GM18861 (cell line): ENCODE measurements at regions not wholly inside any gene's neighbourhood (a gene's known extent, or its start where the extent isn't known, plus 50 kb on each side); places are given as distances from the start of the nearest gene placed in this dataset.

Source experiments
- ATAC-seq: cut with Tn5 transposase; IDR thresholded peaks from one replicate; pipeline ENCODE4 v1.9.1; 2021; ENCODE audit not compliant: unreplicated experiment

GRCh38 chr20:50272724-50273446 is 82.3 kb downstream of the CEBPB start:
- ATAC-seq: no peak

GRCh38 chr20:50273601-50274491 is 83.2 kb downstream of the CEBPB start:
- ATAC-seq: no peak

- no peak for ATAC-seq
Observed at GRCh38 chr20:50274570-50275430, 84.2 kb downstream of the CEBPB start.

GRCh38 chr20:50276119-50277063 is 85.8 kb downstream of the CEBPB start:
- ATAC-seq: no peak

- no peak for ATAC-seq
Observed at GRCh38 chr20:50277064-50277415, 86.4 kb downstream of the CEBPB start.

- ATAC-seq: no peak
Observed at GRCh38 chr20:50277460-50278376, 87.1 kb downstream of the CEBPB start.

- ATAC-seq: no peak
Observed at GRCh38 chr20:50278377-50278683, 87.7 kb downstream of the CEBPB start.

- no peak for ATAC-seq
Observed at GRCh38 chr20:50278684-50279531, 88.3 kb downstream of the CEBPB start.

- no peak for ATAC-seq
Observed at GRCh38 chr20:50279988-50280850, 89.6 kb downstream of the CEBPB start.

GRCh38 chr20:50280851-50281655 is 90.4 kb downstream of the CEBPB start:
- ATAC-seq: no peak

GRCh38 chr20:50281831-50282591 is 91.4 kb downstream of the CEBPB start:
- ATAC-seq: no peak

- ATAC-seq: no peak
Observed at GRCh38 chr20:50282592-50283241, 92.1 kb downstream of the CEBPB start.

- no peak for ATAC-seq
Observed at GRCh38 chr20:50283370-50283769, 92.7 kb downstream of the CEBPB start.

GRCh38 chr20:50283922-50284810 is 93.5 kb downstream of the CEBPB start:
- no peak for ATAC-seq
